Activated naive CD4-positive, alpha-beta T cell treated with anti-CD3 and anti-CD28 coated beads for 36 hours (primary cell): ENCODE measurements at regions not wholly inside any gene's neighbourhood (a gene's known extent, or its start where the extent isn't known, plus 50 kb on each side); places are given as distances from the start of the nearest gene placed in this dataset.

Source experiments
- CTCF ChIA-PET: fragments of 350-600 bp; sonication (Branson Sonifier 250); formaldehyde crosslinking; loops from one replicate; lab custom pipeline; 2021; ENCODE audit warnings: antibody characterized with exemption; lab: Charles Lee
- DNase-seq: peaks from one replicate; pipeline ENCODE4 v3.0.0-alpha.2; 2020
- H3K27ac Mint-ChIP-seq: one replicate; pipeline ENCODE4 v1.8.0; 2021; ENCODE audit warnings: mild to moderate bottlenecking, mixed read lengths
- H3K27me3 Mint-ChIP-seq: one replicate; pipeline ENCODE4 v1.8.0; 2021; ENCODE audit warnings: low read depth, mixed read lengths
- H3K36me3 Mint-ChIP-seq: one replicate; pipeline ENCODE4 v1.8.0; 2021; ENCODE audit warnings: low read depth, mixed read lengths
- H3K4me1 Mint-ChIP-seq: one replicate; pipeline ENCODE4 v1.8.0; 2021; ENCODE audit warnings: low read depth, mixed read lengths
- H3K4me3 Mint-ChIP-seq: one replicate; pipeline ENCODE4 v1.8.0; 2021; ENCODE audit warnings: mild to moderate bottlenecking, moderate library complexity, mixed read lengths
- H3K9me3 Mint-ChIP-seq: one replicate; pipeline ENCODE4 v1.8.0; 2021; ENCODE audit warnings: mixed read lengths
- intact Hi-C: fragments of 100-400 bp; cut with micrococcal nuclease; formaldehyde crosslinking; loops from one replicate; pipeline ENCODE4 v1.15.1; 2023

GRCh38 chr14:94941311-94941710 lies 171.4 kb upstream of the GSC start:
- no peaks in the 10 kb centered on the region for H3K9me3 Mint-ChIP-seq
- H3K4me1 Mint-ChIP-seq, result no peaks in the 10 kb centered on the region
- no peak for DNase-seq
- no peaks in the 10 kb centered on the region for H3K36me3 Mint-ChIP-seq
- no peaks in the 10 kb centered on the region for H3K27me3 Mint-ChIP-seq
- intact Hi-C loops, result no loop called here
- no peak overlapping the region for H3K4me3 Mint-ChIP-seq
- CTCF ChIA-PET, result no interaction called here
- H3K27ac Mint-ChIP-seq, result no peak overlapping the region

- H3K27me3 Mint-ChIP-seq, result no peaks in the 10 kb centered on the region
- no peak overlapping the region for H3K27ac Mint-ChIP-seq
- no peaks in the 10 kb centered on the region for H3K9me3 Mint-ChIP-seq
- H3K36me3 Mint-ChIP-seq, result no peaks in the 10 kb centered on the region
- H3K4me3 Mint-ChIP-seq, result no peak overlapping the region
- no peaks in the 10 kb centered on the region for H3K4me1 Mint-ChIP-seq
- intact Hi-C loops, result no loop called here
- DNase-seq, result no peak
- CTCF ChIA-PET, result no interaction called here
These were observed 170.5 kb upstream of the GSC start for GRCh38 chr14:94940263-94940993.

- Mint-ChIP-seq H3K27me3 (peaks cover 3% of the 10 kb centered on the region), H3K27ac (no peak overlapping the region), H3K36me3 (no peaks in the 10 kb centered on the region), H3K9me3 (no peaks in the 10 kb centered on the region), H3K4me1 (no peaks in the 10 kb centered on the region), H3K4me3 (no peak overlapping the region)
- intact Hi-C loops, result no loop called here
- no peak for DNase-seq
- CTCF ChIA-PET, result no interaction called here
These were observed 168.1 kb upstream of the GSC start for GRCh38 chr14:94938016-94938415.

- no peaks in the 10 kb centered on the region for H3K36me3 Mint-ChIP-seq
- DNase-seq, result no peak
- CTCF ChIA-PET, result no interaction called here
These were observed 167.2 kb upstream of the GSC start for GRCh38 chr14:94936901-94937685.

GRCh38 chr14:94936401-94936892 lies 166.5 kb upstream of the GSC start:
- CTCF ChIA-PET, result no interaction called here
- Mint-ChIP-seq H3K9me3 (no peaks in the 10 kb centered on the region), H3K27ac (no peak overlapping the region), H3K27me3 (peaks cover 3% of the 10 kb centered on the region), H3K4me3 (no peak overlapping the region), H3K36me3 (no peaks in the 10 kb centered on the region), H3K4me1 (no peaks in the 10 kb centered on the region)
- no peak for DNase-seq
- intact Hi-C loops, result no loop called here

More at GRCh38 chr14:94936901-94937685, 167.2 kb upstream of the GSC start:
- intact Hi-C loops, result no loop called here
- no peak overlapping the region for H3K27ac Mint-ChIP-seq
- H3K4me1 Mint-ChIP-seq, result no peaks in the 10 kb centered on the region
- no peaks in the 10 kb centered on the region for H3K9me3 Mint-ChIP-seq
- H3K27me3 Mint-ChIP-seq, result peaks cover 3% of the 10 kb centered on the region
- no peak overlapping the region for H3K4me3 Mint-ChIP-seq

GRCh38 chr14:94935706-94936300 lies 165.9 kb upstream of the GSC start:
- H3K9me3 Mint-ChIP-seq, result no peaks in the 10 kb centered on the region
- no peaks in the 10 kb centered on the region for H3K36me3 Mint-ChIP-seq
- CTCF ChIA-PET, result no interaction called here
- H3K4me1 Mint-ChIP-seq, result no peaks in the 10 kb centered on the region
- no peak for DNase-seq
- intact Hi-C loops, result no loop called here
- no peak overlapping the region for H3K27ac Mint-ChIP-seq
- H3K27me3 Mint-ChIP-seq, result peaks cover 3% of the 10 kb centered on the region
- H3K4me3 Mint-ChIP-seq, result no peak overlapping the region

GRCh38 chr14:94934276-94934810 lies 164.4 kb upstream of the GSC start:
- Mint-ChIP-seq H3K9me3 (no peaks in the 10 kb centered on the region), H3K36me3 (no peaks in the 10 kb centered on the region), H3K4me1 (no peaks in the 10 kb centered on the region), H3K27me3 (peaks cover 3% of the 10 kb centered on the region), H3K27ac (no peak overlapping the region), H3K4me3 (no peak overlapping the region)
- CTCF ChIA-PET, result no interaction called here
- DNase-seq, result no peak
- intact Hi-C loops, result no loop called here

- intact Hi-C loops, result no loop called here
- CTCF ChIA-PET, result no interaction called here
These were observed 163.6 kb upstream of the GSC start for GRCh38 chr14:94933486-94933885.

GRCh38 chr14:94932589-94932988 lies 162.7 kb upstream of the GSC start:
- Mint-ChIP-seq H3K27ac (no peak overlapping the region), H3K27me3 (peaks cover 3% of the 10 kb centered on the region), H3K4me1 (no peaks in the 10 kb centered on the region), H3K9me3 (no peaks in the 10 kb centered on the region), H3K4me3 (no peak overlapping the region), H3K36me3 (no peaks in the 10 kb centered on the region)
- CTCF ChIA-PET, result no interaction called here
- intact Hi-C loops, result no loop called here
- DNase-seq, result no peak

More at GRCh38 chr14:94933486-94933885, 163.6 kb upstream of the GSC start:
- Mint-ChIP-seq H3K36me3 (no peaks in the 10 kb centered on the region), H3K9me3 (no peaks in the 10 kb centered on the region), H3K27me3 (peaks cover 3% of the 10 kb centered on the region), H3K27ac (no peak overlapping the region), H3K4me1 (no peaks in the 10 kb centered on the region), H3K4me3 (no peak overlapping the region)
- no peak for DNase-seq

GRCh38 chr14:94930690-94931089 lies 160.8 kb upstream of the GSC start:
- H3K9me3 Mint-ChIP-seq, result no peaks in the 10 kb centered on the region

GRCh38 chr14:94929354-94929753 lies 159.4 kb upstream of the GSC start:
- no peak overlapping the region for H3K27ac Mint-ChIP-seq
- no peaks in the 10 kb centered on the region for H3K36me3 Mint-ChIP-seq
- no peak overlapping the region for H3K4me3 Mint-ChIP-seq
- no peaks in the 10 kb centered on the region for H3K9me3 Mint-ChIP-seq
- H3K27me3 Mint-ChIP-seq, result no peaks in the 10 kb centered on the region
- no peaks in the 10 kb centered on the region for H3K4me1 Mint-ChIP-seq
- DNase-seq, result no peak
- CTCF ChIA-PET, result no interaction called here
- intact Hi-C loops, result no loop called here

More at GRCh38 chr14:94930690-94931089, 160.8 kb upstream of the GSC start:
- Mint-ChIP-seq H3K4me3 (no peak overlapping the region), H3K27ac (no peak overlapping the region), H3K27me3 (peaks cover 3% of the 10 kb centered on the region), H3K36me3 (no peaks in the 10 kb centered on the region), H3K4me1 (no peaks in the 10 kb centered on the region)
- no peak for DNase-seq
- CTCF ChIA-PET, result interaction anchor here (0.6 kb wide), 1 partner anchor 11 kb away, joined by 3 read pairs; no protein-coding TSS in a partner anchor
- intact Hi-C loops, result no loop called here

GRCh38 chr14:94926176-94926575 lies 156.3 kb upstream of the GSC start:
- no peak overlapping the region for H3K4me3 Mint-ChIP-seq
- H3K27me3 Mint-ChIP-seq, result no peaks in the 10 kb centered on the region
- intact Hi-C loops, result no loop called here
- H3K27ac Mint-ChIP-seq, result no peak overlapping the region
- H3K36me3 Mint-ChIP-seq, result no peaks in the 10 kb centered on the region
- no peaks in the 10 kb centered on the region for H3K4me1 Mint-ChIP-seq
- no peak for DNase-seq
- H3K9me3 Mint-ChIP-seq, result no peaks in the 10 kb centered on the region
- CTCF ChIA-PET, result no interaction called here
